SK-MEL-5 (cell line): ENCODE measurements at regions not wholly inside any gene's neighbourhood (a gene's known extent, or its start where the extent isn't known, plus 50 kb on each side); places are given as distances from the start of the nearest gene placed in this dataset.
"Not testable (repeated sequence)": the region's sequence is repeated elsewhere in the genome, so short reads cannot be mapped to it uniquely, and the experiment has no call there.

ENCODE experiments used
- DNase-seq: peaks from one replicate; pipeline ENCODE4 v3.0.0-alpha.2; 2016; ENCODE audit warnings: low read depth, low spot score
- in situ Hi-C: cut with HindIII; loops from 2 replicates; pipeline ENCODE4 v1.10.0; 2016; ENCODE audit warnings: low sequenced_read_pairs, high pct_unique_total_duplicates, low pct_unique_long_range_greater_than_20kb

- DNase-seq = no peak
- in situ Hi-C loops = no loop called here
Observed at GRCh38 chr7:127460077-127460476, 67.6 kb upstream of the ZNF800 start.

GRCh38 chr7:127451258-127451657, 58.8 kb upstream of the ZNF800 start:
- in situ Hi-C loops, DNase-seq: not testable (repeated sequence)

GRCh38 chr7:127448566-127448965, 56.1 kb upstream of the ZNF800 start:
- in situ Hi-C loops = no loop called here

GRCh38 chr7:127447326-127447945, 54.9 kb upstream of the ZNF800 start:
- in situ Hi-C loops = no loop called here
- peak; percentile 93 for DNase-seq

More at GRCh38 chr7:127448566-127448965, 56.1 kb upstream of the ZNF800 start:
- DNase-seq = no peak

- in situ Hi-C loops = no loop called here
- no peak for DNase-seq
Observed at GRCh38 chr7:127446842-127447241, 54.3 kb upstream of the ZNF800 start.
